ENCODE measurements at regions not wholly inside any gene's neighbourhood (a gene's known extent, or its start where the extent isn't known, plus 50 kb on each side); places are given as distances from the start of the nearest gene placed in this dataset.

DNA sequence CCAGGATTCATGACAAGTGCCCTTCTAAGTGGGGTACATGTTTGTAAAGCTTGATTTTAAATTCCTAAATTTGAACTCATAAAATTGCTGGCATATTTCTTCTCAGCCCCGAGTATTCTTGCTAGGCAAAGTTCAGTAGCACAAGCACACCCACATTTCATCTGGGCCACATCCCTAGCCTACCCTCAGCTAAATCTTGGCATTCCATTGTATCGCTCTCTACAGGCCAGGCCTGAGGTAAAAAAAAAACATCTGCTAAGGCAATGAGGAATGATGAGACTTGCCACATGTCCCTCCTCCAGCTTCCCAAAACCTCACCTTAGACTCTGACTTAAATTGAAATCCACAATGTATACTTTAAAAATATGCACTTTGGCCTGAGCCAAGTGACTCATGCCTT is 51.4 kb upstream of the VCX3B start:
- no peak for DNase-seq
- H3K27me3 Mint-ChIP-seq (ENCODE audit: low read depth, poor library complexity): peaks cover 3% of the 10 kb centered on the region

More for the DNA sequence above, 51.4 kb upstream of the VCX3B start:
- TF ChIP-seq, protein P1, sequence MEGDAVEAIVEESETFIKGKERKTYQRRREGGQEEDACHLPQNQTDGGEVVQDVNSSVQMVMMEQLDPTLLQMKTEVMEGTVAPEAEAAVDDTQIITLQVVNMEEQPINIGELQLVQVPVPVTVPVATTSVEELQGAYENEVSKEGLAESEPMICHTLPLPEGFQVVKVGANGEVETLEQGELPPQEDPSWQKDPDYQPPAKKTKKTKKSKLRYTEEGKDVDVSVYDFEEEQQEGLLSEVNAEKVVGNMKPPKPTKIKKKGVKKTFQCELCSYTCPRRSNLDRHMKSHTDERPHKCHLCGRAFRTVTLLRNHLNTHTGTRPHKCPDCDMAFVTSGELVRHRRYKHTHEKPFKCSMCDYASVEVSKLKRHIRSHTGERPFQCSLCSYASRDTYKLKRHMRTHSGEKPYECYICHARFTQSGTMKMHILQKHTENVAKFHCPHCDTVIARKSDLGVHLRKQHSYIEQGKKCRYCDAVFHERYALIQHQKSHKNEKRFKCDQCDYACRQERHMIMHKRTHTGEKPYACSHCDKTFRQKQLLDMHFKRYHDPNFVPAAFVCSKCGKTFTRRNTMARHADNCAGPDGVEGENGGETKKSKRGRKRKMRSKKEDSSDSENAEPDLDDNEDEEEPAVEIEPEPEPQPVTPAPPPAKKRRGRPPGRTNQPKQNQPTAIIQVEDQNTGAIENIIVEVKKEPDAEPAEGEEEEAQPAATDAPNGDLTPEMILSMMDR (IDR thresholded peaks at IDR 0.05): no peak
- no peak overlapping the region for H3K4me3 Mint-ChIP-seq
- H3K36me3 Mint-ChIP-seq (ENCODE audit: low read depth): no peaks in the 10 kb centered on the region
- H3K27ac Mint-ChIP-seq: no peak overlapping the region
- no peaks in the 10 kb centered on the region for H3K4me1 Mint-ChIP-seq
- peaks cover 12% of the 10 kb centered on the region for H3K9me3 Mint-ChIP-seq
